Nephron (organoid): ENCODE measurements at regions not wholly inside any gene's neighbourhood (a gene's known extent, or its start where the extent isn't known, plus 50 kb on each side); places are given as distances from the start of the nearest gene placed in this dataset.

ENCODE experiments used
- H3K27ac Mint-ChIP-seq, 3 experiments: 2 replicates each; pipeline ENCODE4 v1.8.0; 2020; ENCODE audit warnings: mixed read lengths in 3 of 3, mild to moderate bottlenecking in 2 of 3, moderate library complexity in 1 of 3
- H3K27me3 Mint-ChIP-seq: 2 replicates; pipeline ENCODE4 v1.8.0; 2021; ENCODE audit warnings: low read depth, mild to moderate bottlenecking, moderate library complexity, mixed read lengths
- H3K36me3 Mint-ChIP-seq: 2 replicates; pipeline ENCODE4 v1.8.0; 2020; ENCODE audit warnings: low read depth, mixed read lengths
- H3K4me1 Mint-ChIP-seq: 2 replicates; pipeline ENCODE4 v1.8.0; 2020; ENCODE audit warnings: mixed read lengths
- H3K4me3 Mint-ChIP-seq, 3 experiments: 2 replicates each; pipeline ENCODE4 v1.8.0; 2020; ENCODE audit warnings: mild to moderate bottlenecking in 3 of 3, mixed read lengths in 3 of 3, moderate library complexity in 2 of 3
- H3K9me3 Mint-ChIP-seq: 2 replicates; pipeline ENCODE4 v1.8.0; 2020; ENCODE audit warnings: mixed read lengths
- CTCF ChIP-seq, 3 experiments: fragments of 200-600 bp; sonication (generic); IDR thresholded peaks; one replicate each; pipeline ENCODE4 v1.5.0; 2021; ENCODE audit warnings: antibody characterized with exemption in 3 of 3; ENCODE audit not compliant: unreplicated experiment in 3 of 3

- Mint-ChIP-seq H3K4me1 (no peaks in the 10 kb centered on the region), H3K27me3 (no peaks in the 10 kb centered on the region), H3K27ac (no peak overlapping the region), H3K9me3 (no peaks in the 10 kb centered on the region), H3K4me3 (no peak overlapping the region), H3K36me3 (no peaks in the 10 kb centered on the region)
- no peak for TF ChIP-seq CTCF (IDR thresholded peaks at IDR 0.05; ENCODE audit: unreplicated experiment in 3 of 3)
These were observed 930.0 kb upstream of the PTPRD start for GRCh38 chr9:11542781-11543180.

GRCh38 chr9:11546231-11546630 is 933.4 kb upstream of the PTPRD start:
- Mint-ChIP-seq H3K27ac (no peak overlapping the region), H3K36me3 (no peaks in the 10 kb centered on the region), H3K4me3 (no peak overlapping the region), H3K27me3 (no peaks in the 10 kb centered on the region), H3K9me3 (no peaks in the 10 kb centered on the region), H3K4me1 (no peaks in the 10 kb centered on the region)
- TF ChIP-seq CTCF (IDR thresholded peaks at IDR 0.05; ENCODE audit: unreplicated experiment in 3 of 3) = no peak

GRCh38 chr9:11549311-11549794 is 936.6 kb upstream of the PTPRD start:
- no peaks in the 10 kb centered on the region for H3K9me3 Mint-ChIP-seq
- no peaks in the 10 kb centered on the region for H3K36me3 Mint-ChIP-seq
- TF ChIP-seq CTCF (IDR thresholded peaks at IDR 0.05; ENCODE audit: unreplicated experiment in 3 of 3) = no peak
- H3K27ac Mint-ChIP-seq = no peak overlapping the region
- no peaks in the 10 kb centered on the region for H3K4me1 Mint-ChIP-seq
- no peaks in the 10 kb centered on the region for H3K27me3 Mint-ChIP-seq
- no peak overlapping the region for H3K4me3 Mint-ChIP-seq

- TF ChIP-seq CTCF (IDR thresholded peaks at IDR 0.05; ENCODE audit: unreplicated experiment in 3 of 3) = no peak
- Mint-ChIP-seq H3K4me1 (no peaks in the 10 kb centered on the region), H3K27ac (no peak overlapping the region), H3K9me3 (no peaks in the 10 kb centered on the region), H3K36me3 (no peaks in the 10 kb centered on the region), H3K4me3 (no peak overlapping the region), H3K27me3 (no peaks in the 10 kb centered on the region)
These were observed 938.3 kb upstream of the PTPRD start for GRCh38 chr9:11551106-11551505.

GRCh38 chr9:11558043-11558442 is 945.2 kb upstream of the PTPRD start:
- Mint-ChIP-seq H3K27ac (no peak overlapping the region), H3K4me1 (no peaks in the 10 kb centered on the region), H3K9me3 (no peaks in the 10 kb centered on the region), H3K36me3 (no peaks in the 10 kb centered on the region), H3K27me3 (no peaks in the 10 kb centered on the region), H3K4me3 (no peak overlapping the region)
- TF ChIP-seq CTCF (IDR thresholded peaks at IDR 0.05; ENCODE audit: unreplicated experiment in 3 of 3) = no peak

GRCh38 chr9:11559001-11559776 is 946.4 kb upstream of the PTPRD start:
- no peaks in the 10 kb centered on the region for H3K4me1 Mint-ChIP-seq
- H3K27ac Mint-ChIP-seq = no peak overlapping the region
- H3K9me3 Mint-ChIP-seq = no peaks in the 10 kb centered on the region
- H3K4me3 Mint-ChIP-seq = no peak overlapping the region
- H3K27me3 Mint-ChIP-seq = no peaks in the 10 kb centered on the region
- TF ChIP-seq CTCF (IDR thresholded peaks at IDR 0.05; ENCODE audit: unreplicated experiment in 3 of 3) = no peak
- H3K36me3 Mint-ChIP-seq = no peaks in the 10 kb centered on the region
